Epithelial cell of esophagus (primary cell): ENCODE measurements at regions not wholly inside any gene's neighbourhood (a gene's known extent, or its start where the extent isn't known, plus 50 kb on each side); places are given as distances from the start of the nearest gene placed in this dataset.
A peak's percentile ranks its signal among the peaks of the same experiment; 100 is the strongest.

Source experiments
- DNase-seq: peaks from one replicate; pipeline ENCODE4 v3.0.0; 2010; ENCODE audit warnings: low read depth
- H3K4me3 ChIP-seq: 2 replicates; pipeline ENCODE4 v1.5.1; 2011; ENCODE audit warnings: mild to moderate bottlenecking, low read length, control low read depth
- TF ChIP-seq, protein P1 (sequence below): IDR thresholded peaks from 2 replicates; pipeline ENCODE4 v1.5.1; 2011; ENCODE audit warnings: low read depth, mild to moderate bottlenecking, low read length, control low read depth, inconsistent platforms; ENCODE audit not compliant: insufficient read depth; ENCODE audit errors: missing control alignments

DNA sequence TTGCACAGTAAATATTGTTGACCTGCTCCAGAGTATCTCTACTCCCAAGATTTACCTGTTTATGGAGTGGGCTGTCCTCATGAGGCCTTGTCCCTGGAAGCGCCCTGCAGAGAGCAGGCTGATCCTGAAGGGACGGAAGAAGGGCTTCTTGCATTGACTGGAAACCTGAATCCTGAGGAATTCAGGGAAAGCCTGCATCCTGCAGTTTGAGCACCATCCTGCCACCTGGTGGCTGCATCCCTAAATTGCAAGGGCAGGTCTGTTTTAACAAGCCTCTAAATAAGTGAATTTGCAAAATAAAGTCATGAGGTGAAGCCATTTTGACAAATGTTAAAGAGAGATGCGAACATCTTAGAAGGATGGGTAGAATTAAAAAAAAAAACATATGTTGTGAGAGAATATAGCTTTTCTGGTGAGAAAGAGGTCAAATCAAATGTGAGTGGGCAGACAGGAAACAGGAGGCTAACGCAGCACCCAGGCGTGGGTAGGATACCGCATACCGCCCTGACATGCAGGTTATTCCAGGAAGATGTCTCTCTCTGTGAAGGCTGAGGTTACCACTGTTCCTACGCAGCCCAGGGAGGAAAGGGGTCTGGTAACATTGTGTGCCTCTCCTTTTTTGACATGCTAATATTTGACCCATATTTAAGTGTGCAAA, 754.9 kb downstream of the RNF144A start:
- DNase-seq, result peak; percentile 54
- TF ChIP-seq, protein P1, sequence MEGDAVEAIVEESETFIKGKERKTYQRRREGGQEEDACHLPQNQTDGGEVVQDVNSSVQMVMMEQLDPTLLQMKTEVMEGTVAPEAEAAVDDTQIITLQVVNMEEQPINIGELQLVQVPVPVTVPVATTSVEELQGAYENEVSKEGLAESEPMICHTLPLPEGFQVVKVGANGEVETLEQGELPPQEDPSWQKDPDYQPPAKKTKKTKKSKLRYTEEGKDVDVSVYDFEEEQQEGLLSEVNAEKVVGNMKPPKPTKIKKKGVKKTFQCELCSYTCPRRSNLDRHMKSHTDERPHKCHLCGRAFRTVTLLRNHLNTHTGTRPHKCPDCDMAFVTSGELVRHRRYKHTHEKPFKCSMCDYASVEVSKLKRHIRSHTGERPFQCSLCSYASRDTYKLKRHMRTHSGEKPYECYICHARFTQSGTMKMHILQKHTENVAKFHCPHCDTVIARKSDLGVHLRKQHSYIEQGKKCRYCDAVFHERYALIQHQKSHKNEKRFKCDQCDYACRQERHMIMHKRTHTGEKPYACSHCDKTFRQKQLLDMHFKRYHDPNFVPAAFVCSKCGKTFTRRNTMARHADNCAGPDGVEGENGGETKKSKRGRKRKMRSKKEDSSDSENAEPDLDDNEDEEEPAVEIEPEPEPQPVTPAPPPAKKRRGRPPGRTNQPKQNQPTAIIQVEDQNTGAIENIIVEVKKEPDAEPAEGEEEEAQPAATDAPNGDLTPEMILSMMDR, result peak; percentile 62
- no peak overlapping the region for H3K4me3 ChIP-seq

DNA sequence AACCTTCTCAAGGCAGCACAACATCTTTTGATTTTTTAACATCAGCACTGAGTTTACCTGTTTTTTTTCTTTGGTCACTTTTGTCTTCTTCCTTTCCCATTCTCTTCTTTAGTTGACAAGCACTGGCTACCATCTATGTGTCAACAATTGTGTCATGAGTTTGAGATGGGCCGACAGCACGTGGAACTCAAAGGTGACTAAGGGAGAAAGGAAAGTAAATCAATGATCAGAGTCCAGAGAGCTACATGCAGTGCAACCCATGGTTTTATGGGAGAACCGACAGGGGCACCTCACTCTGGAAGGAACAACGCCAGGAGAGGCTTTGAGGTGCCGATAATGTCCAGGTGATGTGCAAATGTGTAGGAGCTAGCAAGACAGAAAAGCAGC, 755.5 kb downstream of the RNF144A start:
- H3K4me3 ChIP-seq, result no peak overlapping the region
- TF ChIP-seq, protein P1, result no peak
- no peak for DNase-seq

DNA sequence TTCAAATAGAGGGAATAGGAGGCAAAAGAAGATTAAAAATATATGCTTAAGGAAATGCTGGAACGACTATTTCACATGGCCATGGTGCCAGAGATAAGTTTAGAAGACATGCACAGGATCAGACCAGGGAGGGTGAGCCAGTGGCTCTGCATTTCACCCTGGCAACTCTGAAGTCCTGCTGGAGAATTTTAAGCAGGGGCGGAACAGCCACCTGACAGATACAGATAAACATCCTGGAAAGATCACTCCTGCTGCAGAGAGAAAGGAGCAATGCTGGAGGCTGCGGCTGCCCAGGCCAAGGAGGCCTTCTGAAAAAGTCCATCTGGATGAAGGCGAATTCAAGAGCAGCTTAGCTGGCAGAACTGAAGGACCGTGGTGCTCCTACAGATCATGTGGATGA, 755.9 kb downstream of the RNF144A start:
- DNase-seq, result no peak
- no peak overlapping the region for H3K4me3 ChIP-seq
- TF ChIP-seq, protein P1, result no peak

DNA sequence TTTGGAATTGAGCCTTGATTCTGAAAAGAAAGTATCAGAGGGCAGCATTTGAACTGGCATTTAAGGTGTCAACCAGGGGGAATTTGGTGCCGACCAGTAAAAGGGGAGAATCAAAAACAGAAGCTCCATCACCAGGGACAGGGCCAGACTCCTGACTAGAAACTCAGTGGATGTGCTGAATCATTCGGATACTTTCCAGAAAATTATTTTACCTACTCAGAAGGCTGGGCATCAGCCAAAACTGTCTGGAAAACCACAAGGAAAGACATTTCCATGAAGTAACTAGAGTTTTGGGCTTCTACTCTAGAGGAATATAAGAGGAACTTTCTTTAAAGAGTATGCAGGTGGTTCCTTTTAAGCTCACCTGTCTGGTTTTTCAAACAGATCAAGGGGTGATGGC, 756.6 kb downstream of the RNF144A start:
- TF ChIP-seq, protein P1, result no peak

DNA sequence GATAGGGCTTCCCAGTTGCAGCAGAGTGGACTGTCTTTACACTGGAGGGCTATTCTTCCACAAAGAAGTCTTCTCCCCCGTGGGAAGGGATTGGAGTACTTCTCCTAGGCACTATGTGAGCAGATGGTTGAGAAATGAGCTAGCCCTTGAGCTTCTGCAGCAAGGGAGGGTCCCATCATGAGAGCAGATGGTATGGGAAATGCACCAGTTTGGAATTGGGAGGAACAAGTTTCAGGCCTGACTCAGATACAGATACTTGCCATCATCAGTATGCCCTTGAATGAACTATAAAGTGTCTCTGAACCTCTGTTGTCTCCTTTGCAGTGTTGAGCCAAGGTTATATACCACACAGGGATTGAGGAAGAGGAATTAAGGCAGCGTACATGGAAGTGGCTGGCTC, 757.4 kb downstream of the RNF144A start:
- H3K4me3 ChIP-seq, result no peak overlapping the region
- TF ChIP-seq, protein P1, result no peak
- peak; percentile 19 for DNase-seq

More for the DNA sequence above, 756.6 kb downstream of the RNF144A start:
- DNase-seq, result no peak
- H3K4me3 ChIP-seq, result no peak overlapping the region

DNA sequence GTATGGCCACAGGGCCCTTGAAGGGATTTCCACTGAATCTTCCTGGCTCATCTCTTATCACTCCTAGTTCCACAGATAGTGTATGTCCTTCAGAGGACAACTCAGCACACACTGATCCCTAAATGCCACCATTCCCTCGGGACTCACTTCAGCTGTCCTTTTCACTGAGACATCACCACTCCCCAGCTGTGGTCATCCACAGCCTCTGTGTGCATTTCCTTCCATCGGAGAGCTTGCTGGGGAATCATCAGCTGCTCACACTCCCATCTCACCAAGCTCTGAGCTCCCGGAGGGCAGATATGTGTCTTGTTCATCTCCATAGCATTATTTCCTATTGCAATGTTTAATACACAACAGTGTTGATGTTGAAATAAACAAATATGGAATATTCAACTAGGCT, 759.5 kb downstream of the RNF144A start:
- peak; percentile 8 for DNase-seq
- H3K4me3 ChIP-seq, result no peak overlapping the region
- TF ChIP-seq, protein P1, result no peak

DNA sequence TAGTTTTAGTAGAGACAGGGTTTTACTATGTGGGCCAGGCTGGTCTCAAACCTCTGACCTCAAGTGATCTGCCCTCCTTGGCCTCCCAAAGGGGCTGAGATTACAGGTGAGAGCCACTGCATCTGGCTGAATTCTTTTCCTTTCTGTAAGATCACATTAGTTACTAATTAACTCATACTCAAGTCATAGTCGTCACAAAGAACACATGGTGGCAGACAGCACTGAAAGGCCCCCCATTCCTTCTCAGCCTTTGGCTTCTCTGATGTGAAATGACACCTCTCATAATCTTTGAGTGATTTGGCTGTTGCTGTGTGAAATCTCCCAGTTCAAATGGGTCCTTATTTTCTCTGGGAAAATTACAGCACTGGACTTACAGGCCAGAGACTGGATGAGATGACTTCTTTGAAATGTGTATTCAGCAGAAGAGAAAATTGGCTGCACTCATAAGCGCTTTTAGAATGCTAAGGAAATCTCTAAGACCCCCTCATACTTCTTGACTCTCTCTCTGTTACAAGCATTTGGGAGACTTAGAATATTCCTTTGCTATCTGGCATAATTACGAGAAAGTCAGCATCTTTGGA, 764.8 kb downstream of the RNF144A start:
- TF ChIP-seq, protein P1, result no peak
- no peak overlapping the region for H3K4me3 ChIP-seq
- DNase-seq, result no peak
